ENCODE measurements at regions not wholly inside any gene's neighbourhood (a gene's known extent, or its start where the extent isn't known, plus 50 kb on each side); places are given as distances from the start of the nearest gene placed in this dataset.
A peak's percentile ranks its signal among the peaks of the same experiment; 100 is the strongest.

GRCh38 chr3:74447221-74447620 lies 167.2 kb downstream of the CNTN3 start:
- H3K27ac ChIP-seq: peak overlapping the region; percentile 57; the same call in 1 of the 2 replicates
- no peak for TF ChIP-seq CTCF (conservative IDR thresholded peaks at IDR 0.05)

- H3K27ac ChIP-seq: no peak overlapping the region
- TF ChIP-seq CTCF (conservative IDR thresholded peaks at IDR 0.05): no peak
Measured at GRCh38 chr3:74445541-74445940, 168.9 kb downstream of the CNTN3 start.

- TF ChIP-seq CTCF (conservative IDR thresholded peaks at IDR 0.05): no peak
- no peak overlapping the region for H3K27ac ChIP-seq
Measured at GRCh38 chr3:74443102-74443501, 171.4 kb downstream of the CNTN3 start.

- no peak overlapping the region for H3K27ac ChIP-seq
- no peak for TF ChIP-seq CTCF (conservative IDR thresholded peaks at IDR 0.05)
Measured at GRCh38 chr3:74442683-74443082, 171.8 kb downstream of the CNTN3 start.

GRCh38 chr3:74442068-74442467 lies 172.4 kb downstream of the CNTN3 start:
- H3K27ac ChIP-seq: no peak overlapping the region
- no peak for TF ChIP-seq CTCF (conservative IDR thresholded peaks at IDR 0.05)

GRCh38 chr3:74436184-74436583 lies 178.3 kb downstream of the CNTN3 start:
- no peak for TF ChIP-seq CTCF (conservative IDR thresholded peaks at IDR 0.05)
- no peak overlapping the region for H3K27ac ChIP-seq

GRCh38 chr3:74435631-74436030 lies 178.8 kb downstream of the CNTN3 start:
- no peak overlapping the region for H3K27ac ChIP-seq
- no peak for TF ChIP-seq CTCF (conservative IDR thresholded peaks at IDR 0.05)

- no peak overlapping the region for H3K27ac ChIP-seq
- no peak for TF ChIP-seq CTCF (conservative IDR thresholded peaks at IDR 0.05)
Measured at GRCh38 chr3:74434406-74434805, 180.1 kb downstream of the CNTN3 start.
